Liver (tissue), 8 donors: ENCODE measurements at regions not wholly inside any gene's neighbourhood (a gene's known extent, or its start where the extent isn't known, plus 50 kb on each side); places are given as distances from the start of the nearest gene placed in this dataset.

ENCODE experiments used
- DNase-seq: peaks from one replicate; pipeline ENCODE4 v3.0.0-alpha.2; 2017; ENCODE audit warnings: low spot score
- H3K27ac ChIP-seq, 2 donors: one replicate each; pipeline ENCODE4 v1.7.0; 2013; ENCODE audit warnings: inconsistent platforms in 2 of 2, low read length in 2 of 2, control low read depth in 1 of 2, low read depth in 1 of 2, mild to moderate bottlenecking in 1 of 2
- H3K27me3 ChIP-seq, 4 donors: one replicate each; pipeline versions ENCODE4 v1.6.1 to v1.7.0; 2013; ENCODE audit warnings: low read length in 3 of 4, inconsistent platforms in 1 of 4, mild to moderate bottlenecking in 1 of 4, moderate library complexity in 1 of 4; ENCODE audit not compliant: control insufficient read depth in 4 of 4, insufficient read depth in 4 of 4
- H3K36me3 ChIP-seq, 4 donors: one replicate each; pipeline versions ENCODE4 v1.6.1 to v1.7.0; 2013; ENCODE audit warnings: low read length in 3 of 4, mild to moderate bottlenecking in 3 of 4, low read depth in 1 of 4, moderate library complexity in 1 of 4; ENCODE audit not compliant: control insufficient read depth in 4 of 4, insufficient read depth in 3 of 4
- H3K4me1 ChIP-seq, 4 donors: one replicate each; pipeline versions ENCODE4 v1.6.1 to v1.7.0; 2013; ENCODE audit warnings: low read length in 3 of 4, mild to moderate bottlenecking in 3 of 4, moderate library complexity in 1 of 4; ENCODE audit not compliant: control insufficient read depth in 4 of 4, insufficient read depth in 4 of 4
- H3K4me3 ChIP-seq, 3 donors: one replicate each; pipeline versions ENCODE4 v1.6.1 to v1.7.0; 2013; ENCODE audit warnings: low read length in 3 of 3, control low read depth in 1 of 3, low read depth in 1 of 3, mild to moderate bottlenecking in 1 of 3
- H3K9ac ChIP-seq, 2 donors: one replicate each; pipeline ENCODE4 v1.7.0; 2013; ENCODE audit warnings: low read length in 2 of 2, mild to moderate bottlenecking in 2 of 2, moderate library complexity in 2 of 2, control low read depth in 1 of 2, low read depth in 1 of 2
- H3K9me3 ChIP-seq, 4 donors: one replicate each; pipeline versions ENCODE4 v1.6.1 to v1.7.0; 2013; ENCODE audit warnings: low read length in 3 of 4; ENCODE audit not compliant: control insufficient read depth in 4 of 4
- ATF3 ChIP-seq: IDR thresholded peaks from 2 replicates; pipeline ENCODE4 v1.6.1; 2016; ENCODE audit warnings: antibody characterized with exemption
- EGR1 ChIP-seq, 2 donors: IDR thresholded peaks; 2 replicates each; pipeline ENCODE4 v1.6.1; 2016 to 2018; ENCODE audit warnings: antibody characterized with exemption in 2 of 2, low read depth in 2 of 2
- FOXA1 ChIP-seq: IDR thresholded peaks from 2 replicates; pipeline ENCODE4 v1.6.1; 2016; ENCODE audit warnings: antibody characterized with exemption
- FOXA2 ChIP-seq: IDR thresholded peaks from 2 replicates; pipeline ENCODE4 v1.6.1; 2016; ENCODE audit warnings: antibody characterized with exemption
- GABPA ChIP-seq, 2 donors: IDR thresholded peaks in 1 of 2; conservative IDR thresholded peaks in 1 of 2; 2 replicates each; pipeline ENCODE4 v1.6.1; 2016; ENCODE audit warnings: antibody characterized with exemption in 2 of 2, mild to moderate bottlenecking in 1 of 2, moderate library complexity in 1 of 2
- HNF4A ChIP-seq, 2 donors: conservative IDR thresholded peaks; 2 replicates each; pipeline ENCODE4 v1.6.1; 2016; ENCODE audit warnings: antibody characterized with exemption in 2 of 2, mild to moderate bottlenecking in 2 of 2
- HNF4G ChIP-seq: IDR thresholded peaks from 2 replicates; pipeline ENCODE4 v1.6.1; 2016; ENCODE audit warnings: antibody characterized with exemption
- JUND ChIP-seq, 2 donors: IDR thresholded peaks; 2 replicates each; pipeline ENCODE4 v1.6.1; 2016; ENCODE audit warnings: antibody characterized with exemption in 2 of 2
- NR2F2 ChIP-seq: IDR thresholded peaks from 2 replicates; pipeline ENCODE4 v1.6.1; 2016; ENCODE audit warnings: antibody characterized with exemption
- RAD21 ChIP-seq, 2 donors: IDR thresholded peaks; 2 replicates each; pipeline ENCODE4 v1.6.1; 2016; ENCODE audit warnings: antibody characterized with exemption in 2 of 2, mild to moderate bottlenecking in 2 of 2
- REST ChIP-seq: IDR thresholded peaks from 2 replicates; pipeline ENCODE4 v1.6.1; 2016; ENCODE audit warnings: antibody characterized with exemption, mild to moderate bottlenecking
- RXRA ChIP-seq, 2 donors: IDR thresholded peaks; 2 replicates each; pipeline ENCODE4 v1.6.1; 2017 to 2018; ENCODE audit warnings: antibody characterized with exemption in 2 of 2, mild to moderate bottlenecking in 1 of 2
- SP1 ChIP-seq: IDR thresholded peaks from 2 replicates; pipeline ENCODE4 v1.6.1; 2018; ENCODE audit warnings: antibody characterized with exemption, mild to moderate bottlenecking
- TAF1 ChIP-seq: conservative IDR thresholded peaks from 2 replicates; pipeline ENCODE4 v1.6.1; 2016; ENCODE audit warnings: antibody characterized with exemption, mild to moderate bottlenecking
- YY1 ChIP-seq: IDR thresholded peaks from 2 replicates; pipeline ENCODE4 v1.6.1; 2016; ENCODE audit warnings: antibody characterized with exemption, mild to moderate bottlenecking
- ZBTB33 ChIP-seq: IDR thresholded peaks from 2 replicates; pipeline ENCODE4 v1.6.1; 2016; ENCODE audit warnings: antibody characterized with exemption
- WGBS: extraction: QIAGEN DNeasy Blood & Tissue Kit; methylation state at CpG from one replicate; pipeline ENCODE4 v1.1.7; 2013; 5-methylcytosine and 5-hydroxymethylcytosine counted together
- TF ChIP-seq, protein P1 (sequence below): IDR thresholded peaks from 2 replicates; pipeline ENCODE4 v1.6.1; 2016; ENCODE audit warnings: antibody characterized with exemption
- TF ChIP-seq, protein P2 (sequence below): fragments of 150-350 bp; IDR thresholded peaks from 2 replicates; pipeline ENCODE4 v1.5.1; 2017; ENCODE audit warnings: improper control_type of control experiment, low read depth, low read length; ENCODE audit not compliant: missing input control
- donor health status: healthy.
- donor health status: healthy.
- donor health status: healthy.
- donor health status: healthy.
- donor health status: healthy.

DNA sequence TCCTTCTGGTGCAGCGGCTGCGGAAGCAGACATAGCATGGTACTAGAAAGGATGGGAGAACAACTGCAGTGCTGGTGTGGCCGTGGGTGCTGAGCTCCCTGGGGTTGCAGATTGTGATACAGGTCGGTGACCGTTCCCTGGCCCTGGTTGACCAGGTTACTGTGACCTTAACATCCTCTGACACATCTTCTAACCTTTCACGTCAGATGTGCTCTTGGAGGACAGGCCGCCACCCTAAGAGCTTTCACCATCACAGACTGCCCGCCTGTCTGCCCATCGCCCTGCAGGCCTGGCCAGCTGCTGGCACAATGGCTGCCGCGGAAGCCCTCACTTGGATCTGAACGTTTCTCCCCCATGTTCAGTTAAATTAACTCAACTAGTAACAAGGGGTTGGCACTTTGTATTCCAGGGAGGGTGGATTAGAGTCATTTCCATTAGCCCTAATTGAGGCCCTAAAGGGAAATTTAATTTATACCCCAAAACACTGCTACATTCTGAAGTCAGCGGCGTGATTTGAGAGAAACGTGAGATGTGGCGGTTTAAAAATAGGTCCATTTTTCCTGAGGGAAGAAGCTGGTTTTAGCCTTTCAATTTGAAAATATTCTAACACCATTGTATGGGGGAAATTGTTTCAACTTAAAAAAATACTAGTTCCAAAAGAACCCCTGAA lies 443.9 kb upstream of the CDH4 start:
- H3K27me3 ChIP-seq, result no peaks in the 10 kb centered on the region
- no peak overlapping the region for H3K4me3 ChIP-seq
- no peak for DNase-seq
- WGBS, result 84% methylated on average over 16 of the region's 16 CpGs
- no peak overlapping the region for H3K27ac ChIP-seq
- no peaks in the 10 kb centered on the region for H3K36me3 ChIP-seq
- TF ChIP-seq SP1, result no peak
- no peak for TF ChIP-seq JUND (IDR thresholded peaks at IDR 0.05)
- no peak for TF ChIP-seq GABPA (IDR thresholded peaks at IDR 0.05 in 1 of 2, conservative IDR thresholded peaks at IDR 0.05 in 1 of 2)
- TF ChIP-seq ZBTB33, result no peak
- no peak for TF ChIP-seq FOXA1
- TF ChIP-seq, protein P1, sequence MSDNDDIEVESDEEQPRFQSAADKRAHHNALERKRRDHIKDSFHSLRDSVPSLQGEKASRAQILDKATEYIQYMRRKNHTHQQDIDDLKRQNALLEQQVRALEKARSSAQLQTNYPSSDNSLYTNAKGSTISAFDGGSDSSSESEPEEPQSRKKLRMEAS, result no peak
- no peak for TF ChIP-seq RAD21 (IDR thresholded peaks at IDR 0.05)
- no peak for TF ChIP-seq TAF1
- no peak for TF ChIP-seq RXRA (IDR thresholded peaks at IDR 0.05)
- TF ChIP-seq FOXA2, result no peak
- TF ChIP-seq YY1, result no peak
- no peak for TF ChIP-seq NR2F2
- TF ChIP-seq HNF4G, result no peak
- peaks cover 0 to 2% (median under 1%) of the 10 kb centered on the region in 4 donors for H3K9me3 ChIP-seq
- H3K4me1 ChIP-seq, result no peaks in the 10 kb centered on the region
- no peak overlapping the region for H3K9ac ChIP-seq

- TF ChIP-seq ATF3 (no peak), RAD21 (IDR thresholded peaks at IDR 0.05) (no peak), EGR1 (IDR thresholded peaks at IDR 0.05; ENCODE audit: low read depth in 2 of 2) (no peak), TAF1 (no peak), HNF4A (conservative IDR thresholded peaks at IDR 0.05) (no peak), NR2F2 (no peak), SP1 (no peak), GABPA (IDR thresholded peaks at IDR 0.05 in 1 of 2, conservative IDR thresholded peaks at IDR 0.05 in 1 of 2) (no peak), YY1 (no peak), RXRA (IDR thresholded peaks at IDR 0.05) (no peak), FOXA1 (no peak), HNF4G (no peak), JUND (IDR thresholded peaks at IDR 0.05) (no peak), FOXA2 (no peak), ZBTB33 (no peak), REST (no peak)
- TF ChIP-seq, protein P1, result no peak
- TF ChIP-seq, protein P2, sequence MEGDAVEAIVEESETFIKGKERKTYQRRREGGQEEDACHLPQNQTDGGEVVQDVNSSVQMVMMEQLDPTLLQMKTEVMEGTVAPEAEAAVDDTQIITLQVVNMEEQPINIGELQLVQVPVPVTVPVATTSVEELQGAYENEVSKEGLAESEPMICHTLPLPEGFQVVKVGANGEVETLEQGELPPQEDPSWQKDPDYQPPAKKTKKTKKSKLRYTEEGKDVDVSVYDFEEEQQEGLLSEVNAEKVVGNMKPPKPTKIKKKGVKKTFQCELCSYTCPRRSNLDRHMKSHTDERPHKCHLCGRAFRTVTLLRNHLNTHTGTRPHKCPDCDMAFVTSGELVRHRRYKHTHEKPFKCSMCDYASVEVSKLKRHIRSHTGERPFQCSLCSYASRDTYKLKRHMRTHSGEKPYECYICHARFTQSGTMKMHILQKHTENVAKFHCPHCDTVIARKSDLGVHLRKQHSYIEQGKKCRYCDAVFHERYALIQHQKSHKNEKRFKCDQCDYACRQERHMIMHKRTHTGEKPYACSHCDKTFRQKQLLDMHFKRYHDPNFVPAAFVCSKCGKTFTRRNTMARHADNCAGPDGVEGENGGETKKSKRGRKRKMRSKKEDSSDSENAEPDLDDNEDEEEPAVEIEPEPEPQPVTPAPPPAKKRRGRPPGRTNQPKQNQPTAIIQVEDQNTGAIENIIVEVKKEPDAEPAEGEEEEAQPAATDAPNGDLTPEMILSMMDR, result no peak
- no peaks in the 10 kb centered on the region for H3K36me3 ChIP-seq
- H3K9ac ChIP-seq, result no peak overlapping the region
- H3K4me1 ChIP-seq, result no peaks in the 10 kb centered on the region
- DNase-seq, result no peak
- H3K27me3 ChIP-seq, result no peaks in the 10 kb centered on the region
- 76% methylated on average over 6 of the region's 6 CpGs for WGBS
- H3K4me3 ChIP-seq, result no peak overlapping the region
- peaks cover 0 to 1% (median 0%) of the 10 kb centered on the region in 4 donors for H3K9me3 ChIP-seq
- H3K27ac ChIP-seq, result no peak overlapping the region
These were observed 443.4 kb upstream of the CDH4 start for GRCh38 chr20:60808701-60809100.
